Cardiac fibroblast (primary cell): ENCODE measurements at regions not wholly inside any gene's neighbourhood (a gene's known extent, or its start where the extent isn't known, plus 50 kb on each side); places are given as distances from the start of the nearest gene placed in this dataset.

Experiments used
- DNase-seq, 2 donors: peaks; one replicate each; pipeline versions ENCODE4 v3.0.0 to v3.0.0-alpha.2; 2010; ENCODE audit warnings: low read depth in 2 of 2
- H3K4me3 ChIP-seq, 2 donors: replicated peaks in 1 of 2; 1 replicate in 1 of 2; 2 replicates in 1 of 2; pipeline ENCODE4 v1.5.1; 2011; ENCODE audit warnings: low read depth in 2 of 2, low read length in 2 of 2, mild to moderate bottlenecking in 2 of 2, moderate library complexity in 1 of 2
- CTCF ChIP-seq: IDR thresholded peaks from one replicate; pipeline ENCODE4 v1.5.1; 2011; ENCODE audit warnings: low read depth, mild to moderate bottlenecking, low read length, inconsistent platforms

- H3K4me3 ChIP-seq, result no peak overlapping the region
- DNase-seq, result no peak
- no peak for TF ChIP-seq CTCF
Measured at GRCh38 chr20:1712634-1713624, 55.4 kb upstream of the SIRPG start.

- TF ChIP-seq CTCF, result no peak
- no peak overlapping the region for H3K4me3 ChIP-seq
- DNase-seq, result peak; percentile 3 to 15
Measured at GRCh38 chr20:1711826-1712601, 54.4 kb upstream of the SIRPG start.

- no peak for DNase-seq
- no peak overlapping the region for H3K4me3 ChIP-seq
- no peak for TF ChIP-seq CTCF
Measured at GRCh38 chr20:1711266-1711665, 53.7 kb upstream of the SIRPG start.

GRCh38 chr20:1710484-1710883, 52.9 kb upstream of the SIRPG start:
- no peak overlapping the region for H3K4me3 ChIP-seq
- DNase-seq, result no peak
- no peak for TF ChIP-seq CTCF

- no peak for TF ChIP-seq CTCF
- DNase-seq, result no peak
- no peak overlapping the region for H3K4me3 ChIP-seq
Measured at GRCh38 chr20:1707588-1708449, 50.2 kb upstream of the SIRPG start.
